ENCODE measurements at regions not wholly inside any gene's neighbourhood (a gene's known extent, or its start where the extent isn't known, plus 50 kb on each side); places are given as distances from the start of the nearest gene placed in this dataset.
"Not testable (repeated sequence)": the region's sequence is repeated elsewhere in the genome, so short reads cannot be mapped to it uniquely, and the experiment has no call there.

- no peak for DNase-seq (ENCODE audit: low read depth in 3 of 3, low spot score in 2 of 3)
Observed at GRCh38 chr2:16933355-16933754, 267.7 kb upstream of the CYRIA start.

- no peak for DNase-seq (ENCODE audit: low read depth in 3 of 3, low spot score in 2 of 3)
Observed at GRCh38 chr2:16932826-16933225, 267.2 kb upstream of the CYRIA start.

DNA sequence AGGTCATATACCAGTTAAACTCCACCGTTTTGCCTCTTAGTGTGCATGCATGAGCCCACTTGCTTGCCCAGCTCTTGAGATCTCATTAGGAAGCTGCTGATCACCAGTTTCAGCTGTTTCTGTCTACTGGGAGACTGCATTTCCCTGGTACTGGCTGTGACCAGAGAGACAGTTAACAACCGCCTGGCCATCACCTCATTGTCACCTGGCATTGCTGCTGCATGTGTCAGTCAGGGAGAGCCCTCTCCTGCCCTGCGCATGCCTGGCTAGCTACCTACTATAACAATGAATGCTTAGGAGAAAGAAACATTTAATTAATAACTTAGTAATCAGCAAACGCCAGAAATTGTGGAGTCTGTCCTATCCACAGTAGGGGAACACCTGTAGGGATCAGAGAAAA, 265.8 kb upstream of the CYRIA start:
- DNase-seq (ENCODE audit: low read depth in 3 of 3, low spot score in 2 of 3) = no peak

DNA sequence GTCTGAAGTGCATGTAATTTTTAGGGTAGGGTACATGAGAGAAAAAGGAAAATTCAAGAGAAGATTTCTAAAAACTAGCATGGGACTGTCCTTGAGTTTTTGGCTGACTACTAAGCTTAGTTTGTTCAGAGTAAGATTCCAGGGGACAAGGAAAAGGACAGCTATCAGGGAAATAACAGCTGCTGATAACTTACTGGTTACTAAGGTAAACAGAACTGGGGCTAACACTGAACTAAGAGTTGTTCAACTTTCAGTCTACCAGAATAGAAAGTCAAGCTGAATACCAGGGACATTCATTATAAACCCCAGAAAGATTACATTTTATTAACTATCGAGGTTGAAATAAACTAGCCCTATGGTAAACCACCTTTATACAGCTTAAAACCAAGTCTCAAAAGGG, 261.8 kb upstream of the CYRIA start:
- no peak for DNase-seq (ENCODE audit: low read depth in 3 of 3, low spot score in 2 of 3)

DNA sequence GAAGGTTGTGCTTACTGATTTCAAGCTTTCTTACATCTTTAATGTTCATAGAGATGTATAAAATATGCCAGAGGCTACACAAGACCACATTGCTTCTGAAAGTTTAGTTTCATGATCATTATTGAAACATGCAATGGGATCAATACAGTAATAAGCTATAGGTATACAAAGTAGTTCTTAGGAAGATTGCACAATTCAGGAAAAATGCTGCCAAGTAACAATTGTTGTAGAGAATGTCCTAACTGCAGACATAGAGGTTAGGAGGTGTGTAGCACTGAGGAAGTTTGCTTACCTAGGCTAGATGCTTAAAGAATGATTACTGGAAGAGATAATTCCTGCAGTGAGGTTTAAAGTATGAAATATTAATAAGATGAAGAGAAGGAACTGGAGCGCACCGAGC, 259.5 kb upstream of the CYRIA start:
- no peak for DNase-seq (ENCODE audit: low read depth in 3 of 3, low spot score in 2 of 3)

DNA sequence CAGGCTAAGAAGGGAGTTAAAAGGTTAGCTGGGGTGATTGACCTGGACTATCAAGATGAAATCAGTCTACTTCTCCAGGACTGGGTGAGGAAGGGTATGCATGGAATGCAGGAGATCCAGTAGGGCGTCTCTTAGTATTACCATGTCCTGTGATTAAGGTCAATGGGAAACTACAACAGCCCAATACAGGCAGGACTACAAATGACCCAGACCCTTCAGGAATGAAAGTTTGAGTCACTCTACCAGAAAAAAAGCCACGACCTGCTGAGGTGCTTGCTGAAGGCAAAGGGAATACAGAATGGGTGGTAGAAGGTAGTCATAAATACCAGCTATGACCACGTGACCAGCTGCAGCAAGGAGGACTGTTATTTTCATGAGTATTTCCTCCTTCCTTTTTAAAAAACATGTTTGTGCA, 249.7 kb upstream of the CYRIA start:
- not testable (repeated sequence) for DNase-seq (ENCODE audit: low read depth in 3 of 3, low spot score in 2 of 3)

- no peak for DNase-seq (ENCODE audit: low read depth in 3 of 3, low spot score in 2 of 3)
Observed at GRCh38 chr2:16911746-16912145, 246.1 kb upstream of the CYRIA start.

DNA sequence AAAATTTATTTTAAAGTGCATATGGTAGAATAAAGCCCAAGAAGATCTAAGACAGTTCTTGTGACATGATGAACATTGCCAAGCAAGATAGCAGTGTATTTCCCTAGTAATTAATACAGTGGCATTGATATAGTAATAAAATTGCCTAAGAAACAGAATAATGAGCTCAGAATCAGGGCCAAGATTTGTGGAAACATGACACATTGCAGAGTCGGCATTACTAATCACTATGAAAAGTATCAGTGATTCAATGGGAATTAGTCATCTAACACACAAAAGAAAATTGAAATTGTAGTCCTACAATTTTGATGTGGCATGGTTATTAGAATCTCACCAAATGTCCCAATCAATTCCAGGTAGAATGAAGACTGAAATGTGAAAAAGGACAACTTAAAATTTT, 243.0 kb upstream of the CYRIA start:
- DNase-seq (ENCODE audit: low read depth in 3 of 3, low spot score in 2 of 3) = no peak

- no peak for DNase-seq (ENCODE audit: low read depth in 3 of 3, low spot score in 2 of 3)
Observed at GRCh38 chr2:16907645-16908282, 242.1 kb upstream of the CYRIA start.

DNA sequence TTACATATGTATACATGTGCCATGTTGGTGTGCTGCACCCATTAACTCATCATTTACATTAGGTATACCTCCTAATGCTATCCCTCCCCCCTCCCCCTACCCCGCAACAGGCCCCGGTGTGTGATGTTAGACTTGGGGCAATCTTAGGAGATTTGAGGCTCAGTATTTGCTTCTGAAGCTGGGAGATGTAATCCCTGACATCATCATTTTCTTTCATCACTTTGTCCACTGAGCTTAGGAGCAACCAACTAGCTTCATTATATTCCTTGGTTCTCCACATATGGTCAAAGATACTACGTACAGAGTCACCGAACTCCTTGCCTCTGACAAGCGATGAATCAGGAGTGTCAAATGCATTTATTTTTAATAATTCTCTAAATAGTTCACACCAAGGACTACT, 239.7 kb upstream of the CYRIA start:
- not testable (repeated sequence) for DNase-seq (ENCODE audit: low read depth in 3 of 3, low spot score in 2 of 3)

DNA sequence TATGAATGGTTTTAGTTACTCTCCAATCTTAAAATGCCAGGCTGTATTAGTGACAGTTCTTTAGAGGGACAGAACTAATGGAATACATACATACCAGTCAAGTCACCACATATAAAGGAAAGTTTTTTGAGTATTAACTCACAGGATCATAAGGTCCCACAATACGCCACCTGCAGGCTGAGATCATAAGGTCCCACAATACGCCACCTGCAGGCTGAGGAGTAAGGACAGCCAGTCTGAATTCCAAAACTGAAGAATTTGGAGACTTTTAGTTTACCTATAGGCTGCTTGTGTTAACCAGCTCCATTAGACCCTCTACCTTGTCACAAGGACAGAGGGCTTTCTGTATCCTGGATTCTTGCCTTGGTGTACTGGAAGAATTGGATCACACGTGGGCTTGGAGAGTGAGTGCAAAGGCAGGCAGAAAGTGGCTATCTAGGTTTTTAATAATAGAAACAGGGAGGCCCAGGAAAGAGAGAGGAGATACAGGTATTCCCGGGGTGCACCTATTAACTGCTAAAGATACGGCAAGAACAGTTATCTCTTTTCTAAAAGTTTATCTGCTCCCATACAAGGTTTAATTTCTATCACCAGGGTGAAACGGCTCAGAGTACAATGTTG, 234.9 kb upstream of the CYRIA start:
- no peak for DNase-seq (ENCODE audit: low read depth in 3 of 3, low spot score in 2 of 3)

- no peak for DNase-seq (ENCODE audit: low read depth in 3 of 3, low spot score in 2 of 3)
Observed at GRCh38 chr2:16899958-16900357, 234.3 kb upstream of the CYRIA start.

DNA sequence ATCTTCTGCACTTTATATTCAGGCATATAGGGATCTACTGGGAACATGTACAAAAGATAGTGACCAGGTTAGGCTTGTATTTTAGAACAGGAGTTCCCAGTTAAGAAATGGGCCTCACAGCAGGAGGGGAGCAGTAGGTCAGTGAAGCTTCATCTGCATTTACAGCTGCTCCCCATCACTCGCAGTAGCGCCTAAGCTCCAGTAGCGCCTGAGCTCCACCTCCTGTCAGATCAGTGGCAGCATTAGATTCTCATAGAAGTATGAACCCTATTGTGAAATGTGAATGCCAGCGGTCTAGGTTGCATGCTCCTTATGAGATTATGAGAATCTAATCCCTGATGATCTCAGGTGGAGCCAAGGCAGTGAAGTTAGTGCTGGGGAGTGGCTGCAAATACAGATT, 224.4 kb upstream of the CYRIA start:
- DNase-seq (ENCODE audit: low read depth in 3 of 3, low spot score in 2 of 3) = no peak

DNA sequence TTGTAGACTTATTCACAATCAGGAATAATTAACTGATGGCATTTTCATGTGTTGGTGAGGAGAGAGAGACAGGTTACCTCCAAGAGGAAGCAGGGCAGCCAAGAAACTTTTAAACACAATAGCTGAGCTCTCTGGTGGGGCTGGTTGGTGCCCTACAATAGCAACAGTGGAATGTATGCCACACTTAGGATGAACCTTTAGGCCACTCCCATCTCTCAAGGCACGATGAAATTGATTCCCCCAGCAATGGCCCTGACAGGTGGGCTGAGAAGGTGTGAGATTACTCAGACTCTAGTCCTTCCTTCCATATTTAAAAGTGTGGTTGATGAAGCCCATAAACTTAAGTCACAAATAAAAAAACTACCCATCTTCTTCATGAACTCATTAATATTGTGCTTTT, 219.4 kb upstream of the CYRIA start:
- DNase-seq (ENCODE audit: low read depth in 3 of 3, low spot score in 2 of 3) = no peak

DNA sequence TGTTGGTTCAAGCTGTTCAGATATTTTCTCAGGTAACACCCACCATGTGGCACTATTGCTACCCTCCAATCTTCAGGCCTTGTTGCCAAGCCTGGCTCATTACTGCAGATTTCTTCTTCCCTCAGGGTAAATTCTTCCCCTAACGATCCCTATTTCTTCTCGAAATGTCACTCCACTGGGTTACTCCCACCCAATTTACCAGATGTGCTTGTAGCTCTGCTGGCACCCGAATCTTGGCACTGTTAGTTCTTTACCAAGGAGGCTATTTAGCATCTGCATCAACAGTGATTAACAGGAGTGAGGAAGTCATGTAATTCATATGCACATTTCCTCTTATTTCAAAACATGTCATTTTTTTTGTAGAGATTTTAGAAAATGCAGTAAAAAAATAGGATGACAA, 217.1 kb upstream of the CYRIA start:
- DNase-seq (ENCODE audit: low read depth in 3 of 3, low spot score in 2 of 3) = no peak

DNA sequence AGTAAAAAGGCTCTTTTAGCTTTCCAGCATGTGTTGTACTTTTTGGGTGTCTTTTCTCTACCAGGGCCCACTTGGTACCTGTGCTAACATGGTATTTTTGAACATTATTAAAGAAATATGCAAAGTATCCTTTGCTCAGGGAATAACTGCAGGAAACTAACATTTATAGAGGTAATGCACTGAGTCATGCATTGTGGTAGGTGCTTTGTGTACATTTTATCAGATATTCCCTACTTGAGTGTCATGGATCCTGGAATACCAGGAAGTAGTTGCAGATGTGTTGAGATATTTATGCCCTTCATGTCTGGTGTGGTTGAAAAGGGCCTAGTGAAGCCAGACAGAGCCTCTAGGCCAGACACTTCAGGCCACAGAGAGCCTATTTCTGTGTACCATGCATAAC, 215.5 kb upstream of the CYRIA start:
- DNase-seq (ENCODE audit: low read depth in 3 of 3, low spot score in 2 of 3) = no peak

- no peak for DNase-seq (ENCODE audit: low read depth in 3 of 3, low spot score in 2 of 3)
Observed at GRCh38 chr2:16871411-16871810, 205.8 kb upstream of the CYRIA start.

- DNase-seq (ENCODE audit: low read depth in 3 of 3, low spot score in 2 of 3) = no peak
Observed at GRCh38 chr2:16870491-16871076, 204.9 kb upstream of the CYRIA start.

GRCh38 chr2:16869711-16870110, 204.1 kb upstream of the CYRIA start:
- DNase-seq (ENCODE audit: low read depth in 3 of 3, low spot score in 2 of 3) = no peak

- DNase-seq (ENCODE audit: low read depth in 3 of 3, low spot score in 2 of 3) = no peak
Observed at GRCh38 chr2:16862471-16862870, 196.8 kb upstream of the CYRIA start.

GRCh38 chr2:16861530-16861929, 195.9 kb upstream of the CYRIA start:
- no peak for DNase-seq (ENCODE audit: low read depth in 3 of 3, low spot score in 2 of 3)

DNA sequence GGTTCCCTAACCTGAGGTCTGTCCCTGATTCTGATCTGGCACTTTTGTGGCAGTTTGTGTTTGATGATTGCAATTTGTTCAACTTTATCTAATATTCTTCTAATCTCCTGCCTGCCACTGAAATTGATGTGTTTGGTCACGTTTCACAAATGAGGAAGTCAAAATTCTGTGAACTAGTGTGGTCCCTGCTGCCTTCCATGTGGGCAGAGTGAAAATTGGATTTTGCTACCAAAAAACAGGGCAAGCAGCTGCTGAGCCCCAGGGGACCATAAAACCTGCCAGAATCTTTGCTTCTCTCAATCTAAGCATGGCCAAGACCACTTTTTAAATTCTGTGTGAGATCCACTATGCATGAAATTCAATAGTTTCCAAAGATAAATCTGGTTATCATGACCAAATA, 195.5 kb upstream of the CYRIA start:
- no peak for DNase-seq (ENCODE audit: low read depth in 3 of 3, low spot score in 2 of 3)

- DNase-seq (ENCODE audit: low read depth in 3 of 3, low spot score in 2 of 3) = no peak
Observed at GRCh38 chr2:16860627-16861026, 195.0 kb upstream of the CYRIA start.
